GM12878 (cell line): ENCODE measurements at regions not wholly inside any gene's neighbourhood (a gene's known extent, or its start where the extent isn't known, plus 50 kb on each side); places are given as distances from the start of the nearest gene placed in this dataset.

ENCODE experiments used
- ATAC-seq: fragments of 200-7000 bp; cut with Tn5 transposase; 3 replicates; pipeline ENCODE4 v1.9.1; 2020; ENCODE audit warnings: mild to moderate bottlenecking, moderate library complexity
- BruUV-seq: library from RNA; stranded (reverse); fragments of 400-500 nt; replicated peaks from 2 replicates; lab custom pipeline; 2021; lab: Mats Ljungman, UMichigan
- CTCF ChIA-PET: fragments of 300-600 bp; sonication (Branson Sonifier 250); formaldehyde crosslinking; extraction: SDS; loops from one replicate; lab custom pipeline; 2021; ENCODE audit warnings: inconsistent platforms; lab: Yijun Ruan, JAX
- POLR2A ChIA-PET: fragments of 350-600 bp; formaldehyde crosslinking; extraction: SDS; loops from one replicate; lab custom pipeline; 2021; ENCODE audit warnings: inconsistent platforms; lab: Charles Lee
- RAD21 ChIA-PET: fragments of 300-600 bp; sonication (Branson Sonifier 250); formaldehyde crosslinking; loops from one replicate; lab custom pipeline; 2023; ENCODE audit warnings: antibody characterized with exemption; ENCODE audit not compliant: unreplicated experiment; lab: Charles Lee
- SMC1A ChIA-PET: fragments of 300-600 bp; sonication (Branson Sonifier 250); formaldehyde crosslinking; loops from one replicate; lab custom pipeline; 2023; ENCODE audit not compliant: unreplicated experiment, uncharacterized antibody; lab: Charles Lee
- DNase-seq: peaks from one replicate; pipeline ENCODE4 v3.0.0-alpha.2; 2011; ENCODE audit warnings: low read depth, low spot score
- FAIRE-seq: peaks from 3 replicates; lab custom pipeline; 2011; peaks lifted over from hg19 to GRCh38; lab: Jason Lieb, UNC
- H2AFZ ChIP-seq: 2 replicates; pipeline ENCODE4 v1.6.0; 2011; ENCODE audit warnings: low read depth, low read length, control low read depth; ENCODE audit not compliant: control insufficient read depth
- H3K27ac ChIP-seq: 2 replicates; pipeline ENCODE4 v1.5.1; 2011; ENCODE audit warnings: control low read depth; ENCODE audit not compliant: control insufficient read depth, insufficient read depth
- H3K27me3 ChIP-seq, 2 experiments: replicated peaks in 1 of 2; 2 replicates each; pipeline versions ENCODE4 v1.6.0 to v1.6.1; 2011; ENCODE audit warnings: low read length in 1 of 2; ENCODE audit not compliant: control insufficient read depth in 2 of 2, insufficient read depth in 2 of 2
- H3K36me3 ChIP-seq, 2 experiments: 2 replicates each; pipeline ENCODE4 v1.5.1; 2011; ENCODE audit warnings: low read length in 1 of 2; ENCODE audit not compliant: control insufficient read depth in 2 of 2, insufficient read depth in 2 of 2
- H3K4me1 ChIP-seq: 2 replicates; pipeline ENCODE4 v1.6.1; 2011; ENCODE audit warnings: mild to moderate bottlenecking, low read length, moderate library complexity, mixed read lengths; ENCODE audit not compliant: control insufficient read depth, insufficient read depth
- H3K4me2 ChIP-seq: 2 replicates; pipeline ENCODE4 v1.6.0; 2011; ENCODE audit warnings: control low read depth; ENCODE audit not compliant: control insufficient read depth, insufficient read depth
- H3K4me3 ChIP-seq: fragments of 200-600 bp; sonication (generic); 2 replicates; pipeline ENCODE4 v1.5.1; 2016
- H3K79me2 ChIP-seq: 2 replicates; pipeline ENCODE4 v1.6.0; 2011; ENCODE audit warnings: low read length; ENCODE audit not compliant: control insufficient read depth, insufficient read depth
- H3K9ac ChIP-seq: 2 replicates; pipeline ENCODE4 v1.8.0; 2011; ENCODE audit warnings: low read length, control low read depth, mixed read lengths; ENCODE audit not compliant: control insufficient read depth, insufficient read depth
- H3K9me3 ChIP-seq: replicated peaks from 3 replicates; pipeline ENCODE4 v1.5.1; 2011; ENCODE audit warnings: mild to moderate bottlenecking, low read length; ENCODE audit not compliant: control insufficient read depth, insufficient read depth
- H4K20me1 ChIP-seq: 2 replicates; pipeline ENCODE4 v1.6.0; 2011; ENCODE audit not compliant: control insufficient read depth, insufficient read depth
- MLLT1 ChIP-seq: fragments of 450-650 bp; IDR thresholded peaks from 2 replicates; pipeline ENCODE4 v1.6.1; 2016; ENCODE audit warnings: mild to moderate bottlenecking
- STAT1 ChIP-seq: fragments of 450-650 bp; conservative IDR thresholded peaks from 2 replicates; pipeline ENCODE4 v1.6.1; 2014; ENCODE audit warnings: antibody characterized with exemption, mild to moderate bottlenecking
- WGBS: methylation state at CpG from one replicate; pipeline ENCODE4 v1.1.6; 2016; ENCODE audit warnings: low lambda C conversion rate; ENCODE audit not compliant: insufficient replicate concordance, insufficient coverage; ENCODE audit errors: missing lambda C conversion rate; 5-methylcytosine and 5-hydroxymethylcytosine counted together
- in situ Hi-C: fragments of 300-500 bp; cut with MboI; formaldehyde crosslinking; loops from 9 replicates; pipeline ENCODE4 v1.14.3; 2018; ENCODE audit warnings: mixed read lengths
- intact Hi-C: fragments of 100-400 bp; cut with micrococcal nuclease; formaldehyde crosslinking; loops from one replicate; pipeline ENCODE4 v1.14.2; 2022; ENCODE audit not compliant: unreplicated experiment

GRCh38 chr10:62631241-62631640 lies 173.3 kb upstream of the ADO start:
- WGBS: 0% methylated on average over 1 of the region's 1 CpG
- in situ Hi-C loops: no loop called here
- Histone ChIP-seq H3K9ac (no peak overlapping the region), H3K4me1 (peaks cover 49% of the 10 kb centered on the region), H3K4me3 (no peak overlapping the region), H3K27ac (no peak overlapping the region), H3K27me3 (no peaks in the 10 kb centered on the region), H3K36me3 (no peaks in the 10 kb centered on the region), H3K9me3 (no peaks in the 10 kb centered on the region; the same call in 2 of the 3 replicates), H3K79me2 (no peaks in the 10 kb centered on the region), H2AFZ (no peak overlapping the region), H4K20me1 (no peaks in the 10 kb centered on the region), H3K4me2 (no peak overlapping the region)
- ChIA-PET SMC1A (interaction anchor here (1.1 to 12.0 kb wide), 14 partner anchors 8 to 222 kb away, joined by 3 to 329 read pairs (median 14); partner anchors contain the start of genes ADO and EGR2), CTCF (interaction anchor here (0.5 to 5.4 kb wide), 4 partner anchors 20 to 564 kb away, joined by 4 to 22 read pairs (median 7); no protein-coding TSS in a partner anchor), POLR2A (interaction anchor here (0.6 to 4.3 kb wide), 8 partner anchors 9 to 186 kb away, joined by 3 to 24 read pairs (median 4); partner anchors contain the start of gene EGR2), RAD21 (interaction anchor here (1.6 to 6.1 kb wide), 8 partner anchors 17 to 186 kb away, joined by 8 to 64 read pairs (median 32); partner anchors contain the start of gene EGR2)
- DNase-seq: no peak
- intact Hi-C loops: no loop called here
- TF ChIP-seq MLLT1 (0 out of 2 replicates have a peak, but pooled peaks have one; percentile 37), STAT1 (no peak)
- FAIRE-seq: no peak
- no peak for ATAC-seq
- no TSS peak for BruUV-seq
